ENCODE measurements at regions not wholly inside any gene's neighbourhood (a gene's known extent, or its start where the extent isn't known, plus 50 kb on each side); places are given as distances from the start of the nearest gene placed in this dataset.
"Not testable (repeated sequence)": the region's sequence is repeated elsewhere in the genome, so short reads cannot be mapped to it uniquely, and the experiment has no call there.

DNA sequence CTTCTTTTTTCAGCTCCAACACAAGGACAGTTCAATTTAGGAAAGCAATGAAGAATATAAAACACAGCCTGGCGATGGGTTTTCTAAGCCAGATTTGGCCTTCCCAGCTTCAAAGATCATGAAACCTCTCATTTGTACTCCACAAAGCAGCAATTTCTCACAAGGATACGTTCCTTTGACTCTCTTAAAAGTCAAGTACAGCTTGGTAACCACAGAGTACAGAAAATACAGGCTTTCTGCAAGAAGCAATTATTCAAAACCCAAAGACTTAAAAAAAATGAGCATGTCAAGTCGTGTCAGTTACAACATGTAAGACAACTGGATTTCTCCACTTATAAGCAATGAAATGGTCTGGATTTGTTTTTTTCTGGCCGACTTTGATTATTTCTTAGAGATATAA lies 321.4 kb downstream of the FGFR2 start:
- no peaks in the 10 kb centered on the region for H3K9me3 ChIP-seq (ENCODE audit: low read length)
- H4K20me1 ChIP-seq (ENCODE audit: insufficient read depth) = no peaks in the 10 kb centered on the region
- H3K4me2 ChIP-seq (ENCODE audit: low read length) = no peak overlapping the region
- no peak for TF ChIP-seq MXI1 (conservative IDR thresholded peaks at IDR 0.05; ENCODE audit: poor library complexity, severe bottlenecking)
- no peak for TF ChIP-seq RAD21 (conservative IDR thresholded peaks at IDR 0.05)
- H3K27ac ChIP-seq (ENCODE audit: low read length) = no peak overlapping the region
- no peaks in the 10 kb centered on the region for H3K9me2 ChIP-seq (ENCODE audit: insufficient read depth, low read length)
- no peak overlapping the region for H2AFZ ChIP-seq (ENCODE audit: low read depth, low read length)
- no peaks in the 10 kb centered on the region for H3K36me3 ChIP-seq (ENCODE audit: insufficient read depth, low read length)
- no peaks in the 10 kb centered on the region for H3K27me3 ChIP-seq (ENCODE audit: insufficient read depth, low read depth, low read length)
- no peaks in the 10 kb centered on the region for H3F3A ChIP-seq (ENCODE audit: insufficient read depth, low read length, poor library complexity, severe bottlenecking)
- no peaks in the 10 kb centered on the region for H3K79me2 ChIP-seq (replicated peaks; ENCODE audit: insufficient read depth, low read length)
- H3K9ac ChIP-seq (ENCODE audit: low read length) = no peak overlapping the region
- H3K4me3 ChIP-seq (ENCODE audit: low read length) = no peak overlapping the region

- not testable (repeated sequence) for H3K9me2 ChIP-seq (ENCODE audit: insufficient read depth, low read length); H3F3A ChIP-seq (ENCODE audit: insufficient read depth, low read length, poor library complexity, severe bottlenecking); H3K9ac ChIP-seq (ENCODE audit: low read length); H3K4me3 ChIP-seq (ENCODE audit: low read length); H3K27me3 ChIP-seq (ENCODE audit: insufficient read depth, low read depth, low read length); H2AFZ ChIP-seq (ENCODE audit: low read depth, low read length); H3K79me2 ChIP-seq (replicated peaks; ENCODE audit: insufficient read depth, low read length); H3K27ac ChIP-seq (ENCODE audit: low read length); H3K36me3 ChIP-seq (ENCODE audit: insufficient read depth, low read length); H4K20me1 ChIP-seq (ENCODE audit: insufficient read depth); H3K9me3 ChIP-seq (ENCODE audit: low read length); H3K4me2 ChIP-seq (ENCODE audit: low read length)
Observed at GRCh38 chr10:121278386-121278785, 319.9 kb downstream of the FGFR2 start.

- Histone ChIP-seq H3K36me3 (ENCODE audit: insufficient read depth, low read length) (no peaks in the 10 kb centered on the region), H4K20me1 (ENCODE audit: insufficient read depth) (no peaks in the 10 kb centered on the region), H3K4me2 (ENCODE audit: low read length) (no peak overlapping the region), H3K27me3 (ENCODE audit: insufficient read depth, low read depth, low read length) (no peaks in the 10 kb centered on the region), H3F3A (ENCODE audit: insufficient read depth, low read length, poor library complexity, severe bottlenecking) (no peaks in the 10 kb centered on the region), H3K4me3 (ENCODE audit: low read length) (no peak overlapping the region), H3K9me2 (ENCODE audit: insufficient read depth, low read length) (no peaks in the 10 kb centered on the region), H3K79me2 (replicated peaks; ENCODE audit: insufficient read depth, low read length) (no peaks in the 10 kb centered on the region), H3K27ac (ENCODE audit: low read length) (no peak overlapping the region), H3K9me3 (ENCODE audit: low read length) (no peaks in the 10 kb centered on the region), H2AFZ (ENCODE audit: low read depth, low read length) (no peak overlapping the region), H3K9ac (ENCODE audit: low read length) (no peak overlapping the region)
- TF ChIP-seq EP300 (conservative IDR thresholded peaks at IDR 0.05; ENCODE audit: poor library complexity, severe bottlenecking) (no peak), SMC3 (conservative IDR thresholded peaks at IDR 0.05; ENCODE audit: poor library complexity) (no peak)
- TF ChIP-seq, protein P1, sequence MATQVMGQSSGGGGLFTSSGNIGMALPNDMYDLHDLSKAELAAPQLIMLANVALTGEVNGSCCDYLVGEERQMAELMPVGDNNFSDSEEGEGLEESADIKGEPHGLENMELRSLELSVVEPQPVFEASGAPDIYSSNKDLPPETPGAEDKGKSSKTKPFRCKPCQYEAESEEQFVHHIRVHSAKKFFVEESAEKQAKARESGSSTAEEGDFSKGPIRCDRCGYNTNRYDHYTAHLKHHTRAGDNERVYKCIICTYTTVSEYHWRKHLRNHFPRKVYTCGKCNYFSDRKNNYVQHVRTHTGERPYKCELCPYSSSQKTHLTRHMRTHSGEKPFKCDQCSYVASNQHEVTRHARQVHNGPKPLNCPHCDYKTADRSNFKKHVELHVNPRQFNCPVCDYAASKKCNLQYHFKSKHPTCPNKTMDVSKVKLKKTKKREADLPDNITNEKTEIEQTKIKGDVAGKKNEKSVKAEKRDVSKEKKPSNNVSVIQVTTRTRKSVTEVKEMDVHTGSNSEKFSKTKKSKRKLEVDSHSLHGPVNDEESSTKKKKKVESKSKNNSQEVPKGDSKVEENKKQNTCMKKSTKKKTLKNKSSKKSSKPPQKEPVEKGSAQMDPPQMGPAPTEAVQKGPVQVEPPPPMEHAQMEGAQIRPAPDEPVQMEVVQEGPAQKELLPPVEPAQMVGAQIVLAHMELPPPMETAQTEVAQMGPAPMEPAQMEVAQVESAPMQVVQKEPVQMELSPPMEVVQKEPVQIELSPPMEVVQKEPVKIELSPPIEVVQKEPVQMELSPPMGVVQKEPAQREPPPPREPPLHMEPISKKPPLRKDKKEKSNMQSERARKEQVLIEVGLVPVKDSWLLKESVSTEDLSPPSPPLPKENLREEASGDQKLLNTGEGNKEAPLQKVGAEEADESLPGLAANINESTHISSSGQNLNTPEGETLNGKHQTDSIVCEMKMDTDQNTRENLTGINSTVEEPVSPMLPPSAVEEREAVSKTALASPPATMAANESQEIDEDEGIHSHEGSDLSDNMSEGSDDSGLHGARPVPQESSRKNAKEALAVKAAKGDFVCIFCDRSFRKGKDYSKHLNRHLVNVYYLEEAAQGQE (IDR thresholded peaks at IDR 0.05; ENCODE audit: borderline replicate concordance) = no peak
- TF ChIP-seq, protein P2, sequence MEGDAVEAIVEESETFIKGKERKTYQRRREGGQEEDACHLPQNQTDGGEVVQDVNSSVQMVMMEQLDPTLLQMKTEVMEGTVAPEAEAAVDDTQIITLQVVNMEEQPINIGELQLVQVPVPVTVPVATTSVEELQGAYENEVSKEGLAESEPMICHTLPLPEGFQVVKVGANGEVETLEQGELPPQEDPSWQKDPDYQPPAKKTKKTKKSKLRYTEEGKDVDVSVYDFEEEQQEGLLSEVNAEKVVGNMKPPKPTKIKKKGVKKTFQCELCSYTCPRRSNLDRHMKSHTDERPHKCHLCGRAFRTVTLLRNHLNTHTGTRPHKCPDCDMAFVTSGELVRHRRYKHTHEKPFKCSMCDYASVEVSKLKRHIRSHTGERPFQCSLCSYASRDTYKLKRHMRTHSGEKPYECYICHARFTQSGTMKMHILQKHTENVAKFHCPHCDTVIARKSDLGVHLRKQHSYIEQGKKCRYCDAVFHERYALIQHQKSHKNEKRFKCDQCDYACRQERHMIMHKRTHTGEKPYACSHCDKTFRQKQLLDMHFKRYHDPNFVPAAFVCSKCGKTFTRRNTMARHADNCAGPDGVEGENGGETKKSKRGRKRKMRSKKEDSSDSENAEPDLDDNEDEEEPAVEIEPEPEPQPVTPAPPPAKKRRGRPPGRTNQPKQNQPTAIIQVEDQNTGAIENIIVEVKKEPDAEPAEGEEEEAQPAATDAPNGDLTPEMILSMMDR (IDR thresholded peaks at IDR 0.05; ENCODE audit: poor library complexity, severe bottlenecking) = no peak
Observed at GRCh38 chr10:121281576-121281975, 316.7 kb downstream of the FGFR2 start.
